PC-9 (cell line): ENCODE measurements at regions not wholly inside any gene's neighbourhood (a gene's known extent, or its start where the extent isn't known, plus 50 kb on each side); places are given as distances from the start of the nearest gene placed in this dataset.

ENCODE experiments used
- CTCF ChIP-seq: fragments of 200-600 bp; sonication (generic); conservative IDR thresholded peaks from 2 replicates; pipeline ENCODE4 v1.6.1; 2017; ENCODE audit warnings: mixed run types, antibody characterized with exemption, mild to moderate bottlenecking, moderate library complexity
- EZH2 ChIP-seq: fragments of 200-600 bp; sonication (generic); IDR thresholded peaks from 2 replicates; pipeline ENCODE4 v1.8.0; 2017; ENCODE audit warnings: antibody characterized with exemption, low read depth

GRCh38 chr18:29588446-29589100 is 1411.6 kb upstream of the CDH2 start:
- TF ChIP-seq EZH2 (no peak), CTCF (no peak)
